ENCODE measurements at regions not wholly inside any gene's neighbourhood (a gene's known extent, or its start where the extent isn't known, plus 50 kb on each side); places are given as distances from the start of the nearest gene placed in this dataset.

- ATAC-seq (ENCODE audit: low read depth) = no peak
- CTCF ChIA-PET = interaction anchor here (1.1 to 1.2 kb wide), 2 partner anchors 43 to 66 kb away, joined by 3 to 4 read pairs; no protein-coding TSS in a partner anchor
These were observed 86.0 kb upstream of the TP53I11 start for GRCh38 chr11:45036733-45037132.

GRCh38 chr11:45037434-45038005 lies 86.8 kb upstream of the TP53I11 start:
- no peak for TF ChIP-seq EZH2 (IDR thresholded peaks at IDR 0.05; ENCODE audit: borderline replicate concordance, insufficient read depth, low read depth, low read length, poor library complexity, severe bottlenecking)
- no peak for TF ChIP-seq CTCF (IDR thresholded peaks at IDR 0.05)
- Histone ChIP-seq H3K79me2 (ENCODE audit: control insufficient read depth, insufficient read depth, low read length) (no peaks in the 10 kb centered on the region), H3K9ac (ENCODE audit: low read length) (no peak overlapping the region), H3K9me3 (ENCODE audit: control extremely low read depth in 1 of 3, control insufficient read depth in 2 of 3, insufficient read depth in 1 of 3, low read length in 2 of 3) (peaks cover 0 to 11% (median 0%) of the 10 kb centered on the region in 3 donors), H4K20me1 (ENCODE audit: control insufficient read depth, insufficient read depth, low read length, poor library complexity, severe bottlenecking) (no peaks in the 10 kb centered on the region), H3K27ac (ENCODE audit: low read length in 2 of 2) (no peak overlapping the region), H3K36me3 (replicated peaks in 1 of 2; ENCODE audit: control extremely low read depth in 1 of 2, control insufficient read depth in 1 of 2, extremely low read depth in 1 of 2, insufficient read depth in 2 of 2, low read length in 1 of 2) (no peaks in the 10 kb centered on the region), H3K4me1 (ENCODE audit: control insufficient read depth in 2 of 2, insufficient read depth in 2 of 2, low read length in 2 of 2) (peaks cover 7 to 9% of the 10 kb centered on the region in 2 donors), H3K27me3 (replicated peaks in 1 of 4; ENCODE audit: control extremely low read depth in 1 of 4, control insufficient read depth in 3 of 4, insufficient read depth in 4 of 4, low read length in 3 of 4) (no peaks in the 10 kb centered on the region), H3K4me3 (ENCODE audit: control extremely low read depth in 1 of 5, extremely low read depth in 1 of 5, insufficient read depth in 1 of 5, low read depth in 2 of 5, low read length in 4 of 5) (no peak overlapping the region), H2AFZ (ENCODE audit: insufficient read depth, low read depth, low read length, poor library complexity, severe bottlenecking) (no peak overlapping the region), H3K4me2 (replicated peaks; ENCODE audit: low read depth, low read length, poor library complexity, severe bottlenecking) (no peak overlapping the region)
- DNase-seq (no peak), ATAC-seq (ENCODE audit: low read depth) (no peak)
- ChIA-PET CTCF (interaction anchor here (1.1 to 1.2 kb wide), 2 partner anchors 43 to 65 kb away, joined by 3 to 4 read pairs; no protein-coding TSS in a partner anchor), POLR2A (no interaction called here)
- H3K27ac Mint-ChIP-seq = peak overlapping the region; percentile 26
- intact Hi-C loops (cut with micrococcal nuclease) = no loop called here
- H3K9me3 Mint-ChIP-seq (ENCODE audit: insufficient read depth) = peaks cover 4% of the 10 kb centered on the region
- no peak overlapping the region for H3K4me3 Mint-ChIP-seq
- H3K27me3 Mint-ChIP-seq = no peaks in the 10 kb centered on the region
- peaks cover 12% of the 10 kb centered on the region for H3K4me1 Mint-ChIP-seq

More at GRCh38 chr11:45036733-45037132, 86.0 kb upstream of the TP53I11 start:
- WGBS (ENCODE audit: insufficient coverage) = 72% methylated on average over 5 of the region's 6 CpGs
- Mint-ChIP-seq H3K4me1 (peaks cover 20% of the 10 kb centered on the region), H3K27me3 (no peaks in the 10 kb centered on the region), H3K4me3 (no peak overlapping the region), H3K9me3 (ENCODE audit: insufficient read depth) (peaks cover 6% of the 10 kb centered on the region), H3K27ac (no peak overlapping the region)
- TF ChIP-seq EZH2 (IDR thresholded peaks at IDR 0.05; ENCODE audit: borderline replicate concordance, insufficient read depth, low read depth, low read length, poor library complexity, severe bottlenecking) = no peak
- TF ChIP-seq CTCF (IDR thresholded peaks at IDR 0.05) = no peak
- H2AFZ ChIP-seq (ENCODE audit: insufficient read depth, low read depth, low read length, poor library complexity, severe bottlenecking) = no peak overlapping the region
- H3K9ac ChIP-seq (ENCODE audit: low read length) = no peak overlapping the region
- H4K20me1 ChIP-seq (ENCODE audit: control insufficient read depth, insufficient read depth, low read length, poor library complexity, severe bottlenecking) = no peaks in the 10 kb centered on the region
- no peak for DNase-seq
- H3K9me3 ChIP-seq (ENCODE audit: control extremely low read depth in 1 of 3, control insufficient read depth in 2 of 3, insufficient read depth in 1 of 3, low read length in 2 of 3) = peaks cover 2 to 14% (median 3%) of the 10 kb centered on the region in 3 donors
- no peak overlapping the region for H3K4me3 ChIP-seq (ENCODE audit: control extremely low read depth in 1 of 5, extremely low read depth in 1 of 5, insufficient read depth in 1 of 5, low read depth in 2 of 5, low read length in 4 of 5)
- no peaks in the 10 kb centered on the region for H3K36me3 ChIP-seq (replicated peaks in 1 of 2; ENCODE audit: control extremely low read depth in 1 of 2, control insufficient read depth in 1 of 2, extremely low read depth in 1 of 2, insufficient read depth in 2 of 2, low read length in 1 of 2)
- H3K79me2 ChIP-seq (ENCODE audit: control insufficient read depth, insufficient read depth, low read length) = no peaks in the 10 kb centered on the region
- H3K4me2 ChIP-seq (replicated peaks; ENCODE audit: low read depth, low read length, poor library complexity, severe bottlenecking) = no peak overlapping the region
- peaks cover 14 to 17% of the 10 kb centered on the region in 2 donors for H3K4me1 ChIP-seq (ENCODE audit: control insufficient read depth in 2 of 2, insufficient read depth in 2 of 2, low read length in 2 of 2)
- intact Hi-C loops (cut with micrococcal nuclease) = no loop called here
- H3K27ac ChIP-seq (ENCODE audit: low read length in 2 of 2) = no peak overlapping the region
- POLR2A ChIA-PET = no interaction called here
- no peaks in the 10 kb centered on the region for H3K27me3 ChIP-seq (replicated peaks in 1 of 4; ENCODE audit: control extremely low read depth in 1 of 4, control insufficient read depth in 3 of 4, insufficient read depth in 4 of 4, low read length in 3 of 4)
